Breast epithelium (tissue), 3 donors: ENCODE measurements at regions not wholly inside any gene's neighbourhood (a gene's known extent, or its start where the extent isn't known, plus 50 kb on each side); places are given as distances from the start of the nearest gene placed in this dataset.

Experiments used
- CTCF ChIP-seq, 3 donors: fragments of 450-650 bp; IDR thresholded peaks; one replicate each; pipeline ENCODE4 v1.5.1; 2016 to 2017; ENCODE audit warnings: antibody characterized with exemption in 3 of 3, mild to moderate bottlenecking in 3 of 3, moderate library complexity in 3 of 3
- POLR2AphosphoS5 ChIP-seq, 3 donors: sonication (generic); formaldehyde crosslinking; IDR thresholded peaks; one replicate each; pipeline ENCODE4 v1.6.1; 2017; ENCODE audit warnings: antibody characterized with exemption in 3 of 3

- peak; percentile 75 to 95 (median 91) for TF ChIP-seq CTCF (IDR thresholded peaks at IDR 0.05)
- TF ChIP-seq POLR2AphosphoS5 (IDR thresholded peaks at IDR 0.05), result no peak
These were observed 91.5 kb upstream of the PRB2 start for GRCh38 chr12:11486623-11487444.
